Coronary artery (tissue), 2 donors: ENCODE measurements at regions not wholly inside any gene's neighbourhood (a gene's known extent, or its start where the extent isn't known, plus 50 kb on each side); places are given as distances from the start of the nearest gene placed in this dataset.

Experiments used
- DNase-seq: peaks from one replicate; pipeline ENCODE4 v3.0.0-alpha.2; 2017; ENCODE audit warnings: low spot score
- H3K27ac ChIP-seq, 2 donors: fragments of 200-600 bp; sonication (generic); one replicate each; pipeline ENCODE4 v1.5.1; 2016 to 2019
- H3K4me3 ChIP-seq: fragments of 200-600 bp; sonication (generic); 2 replicates; pipeline ENCODE4 v1.5.1; 2016; ENCODE audit warnings: mild to moderate bottlenecking, moderate library complexity
- TF ChIP-seq, protein P1 (sequence below): fragments of 200-600 bp; sonication (generic); IDR thresholded peaks from one replicate; pipeline ENCODE4 v1.5.1; 2019; ENCODE audit warnings: antibody characterized with exemption

DNA sequence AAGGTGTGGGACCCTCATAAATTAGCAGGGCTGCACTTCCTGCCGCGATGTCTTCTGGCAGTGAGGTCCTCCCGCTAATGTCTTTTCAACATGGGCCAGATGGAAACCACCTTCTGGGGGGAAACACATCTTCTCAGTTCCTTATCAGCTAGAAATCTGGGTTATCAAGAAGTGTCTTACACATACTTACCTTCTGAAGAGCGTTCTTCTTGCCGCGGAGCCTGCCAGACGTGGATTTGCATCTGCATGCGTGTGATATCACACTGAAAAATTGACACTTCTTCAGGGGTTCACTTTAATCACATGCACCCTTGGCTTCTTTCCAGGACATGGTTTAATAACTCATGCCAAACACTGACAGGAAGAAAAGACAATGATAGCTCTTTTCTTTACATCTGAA is 163.5 kb upstream of the SOX11 start:
- no peak overlapping the region for H3K27ac ChIP-seq
- DNase-seq: no peak

DNA sequence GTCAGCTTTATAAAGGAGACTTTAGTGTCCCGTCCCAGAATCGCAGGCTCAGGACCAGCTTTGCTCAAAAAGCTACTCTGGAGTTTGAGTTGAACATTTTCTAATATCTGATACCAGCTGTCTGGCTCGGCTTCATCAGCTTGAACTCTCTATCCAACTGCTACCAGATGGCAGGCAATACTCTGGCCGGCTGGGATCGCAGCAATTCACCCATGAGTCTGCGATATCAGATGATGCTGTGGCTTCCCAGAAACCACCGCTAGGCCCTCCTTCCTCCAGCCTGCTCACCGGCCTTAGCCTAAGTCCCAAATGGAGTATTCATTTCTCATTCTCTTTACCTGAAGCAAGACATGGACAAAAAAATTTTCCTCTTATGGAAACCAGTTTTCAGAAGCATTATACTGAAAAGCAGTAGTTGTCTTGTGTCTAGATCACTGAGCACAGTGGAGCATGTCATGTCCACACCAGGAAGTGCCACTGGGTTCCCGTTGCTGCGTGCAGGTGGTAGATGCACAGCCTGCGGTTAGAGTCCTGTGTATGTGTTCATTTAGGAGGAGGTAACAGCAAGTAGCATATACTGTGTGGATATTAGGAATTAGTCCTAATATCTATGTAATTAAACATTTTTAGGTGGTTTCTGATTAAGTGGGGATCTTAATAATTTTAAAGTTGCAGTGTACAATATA is 162.0 kb upstream of the SOX11 start:
- no peak overlapping the region for H3K4me3 ChIP-seq
- TF ChIP-seq, protein P1, sequence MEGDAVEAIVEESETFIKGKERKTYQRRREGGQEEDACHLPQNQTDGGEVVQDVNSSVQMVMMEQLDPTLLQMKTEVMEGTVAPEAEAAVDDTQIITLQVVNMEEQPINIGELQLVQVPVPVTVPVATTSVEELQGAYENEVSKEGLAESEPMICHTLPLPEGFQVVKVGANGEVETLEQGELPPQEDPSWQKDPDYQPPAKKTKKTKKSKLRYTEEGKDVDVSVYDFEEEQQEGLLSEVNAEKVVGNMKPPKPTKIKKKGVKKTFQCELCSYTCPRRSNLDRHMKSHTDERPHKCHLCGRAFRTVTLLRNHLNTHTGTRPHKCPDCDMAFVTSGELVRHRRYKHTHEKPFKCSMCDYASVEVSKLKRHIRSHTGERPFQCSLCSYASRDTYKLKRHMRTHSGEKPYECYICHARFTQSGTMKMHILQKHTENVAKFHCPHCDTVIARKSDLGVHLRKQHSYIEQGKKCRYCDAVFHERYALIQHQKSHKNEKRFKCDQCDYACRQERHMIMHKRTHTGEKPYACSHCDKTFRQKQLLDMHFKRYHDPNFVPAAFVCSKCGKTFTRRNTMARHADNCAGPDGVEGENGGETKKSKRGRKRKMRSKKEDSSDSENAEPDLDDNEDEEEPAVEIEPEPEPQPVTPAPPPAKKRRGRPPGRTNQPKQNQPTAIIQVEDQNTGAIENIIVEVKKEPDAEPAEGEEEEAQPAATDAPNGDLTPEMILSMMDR: no peak
- no peak overlapping the region for H3K27ac ChIP-seq
- DNase-seq: no peak

More for the DNA sequence above, 163.5 kb upstream of the SOX11 start:
- H3K4me3 ChIP-seq: no peak overlapping the region
- TF ChIP-seq, protein P1: no peak

DNA sequence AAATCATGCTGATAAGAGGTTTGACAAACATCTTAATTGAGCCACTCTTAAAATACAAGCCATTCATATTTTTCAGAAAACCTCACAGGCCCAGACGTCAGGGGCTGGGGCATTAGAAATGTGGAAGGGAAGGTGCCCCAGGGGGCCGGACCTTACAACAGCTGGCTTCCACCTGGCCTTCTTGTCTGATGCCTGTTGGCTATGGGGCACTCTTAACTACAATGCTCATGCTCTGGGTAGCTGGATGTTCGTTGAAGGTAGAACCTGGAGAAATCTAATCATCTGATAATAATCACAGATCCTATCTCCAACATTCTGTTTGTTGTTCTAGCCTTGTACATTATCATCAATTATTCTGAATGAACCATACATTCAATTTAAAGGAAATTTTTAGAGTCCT is 156.9 kb upstream of the SOX11 start:
- Histone ChIP-seq H3K27ac (no peak overlapping the region), H3K4me3 (no peak overlapping the region)
- TF ChIP-seq, protein P1: no peak
- DNase-seq: no peak

DNA sequence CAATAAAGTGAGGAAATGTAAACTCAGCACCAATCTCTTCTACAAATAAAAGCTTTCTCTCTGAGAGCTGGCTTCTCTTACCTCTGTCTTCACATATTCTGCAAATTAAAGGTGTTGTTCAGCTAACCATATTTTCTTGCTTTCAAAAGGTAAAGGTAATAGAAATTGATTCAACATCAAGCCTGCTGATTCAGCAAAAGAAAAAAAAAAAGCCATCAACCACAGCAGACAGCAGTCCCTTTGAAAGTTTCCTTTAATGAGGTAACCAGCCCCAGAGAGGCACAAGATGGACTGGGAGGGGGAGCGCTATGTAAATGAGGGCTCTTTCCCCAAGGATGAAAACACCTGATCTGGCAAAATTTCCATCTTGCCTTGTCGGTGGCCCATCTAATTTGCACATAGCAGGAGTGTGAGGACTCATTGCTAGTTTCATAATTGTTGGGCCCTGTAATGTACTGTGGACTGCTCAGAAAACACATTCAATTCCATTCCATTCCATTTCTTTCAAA is 154.9 kb upstream of the SOX11 start:
- Histone ChIP-seq H3K4me3 (no peak overlapping the region), H3K27ac (no peak overlapping the region)
- TF ChIP-seq, protein P1: no peak
- no peak for DNase-seq

DNA sequence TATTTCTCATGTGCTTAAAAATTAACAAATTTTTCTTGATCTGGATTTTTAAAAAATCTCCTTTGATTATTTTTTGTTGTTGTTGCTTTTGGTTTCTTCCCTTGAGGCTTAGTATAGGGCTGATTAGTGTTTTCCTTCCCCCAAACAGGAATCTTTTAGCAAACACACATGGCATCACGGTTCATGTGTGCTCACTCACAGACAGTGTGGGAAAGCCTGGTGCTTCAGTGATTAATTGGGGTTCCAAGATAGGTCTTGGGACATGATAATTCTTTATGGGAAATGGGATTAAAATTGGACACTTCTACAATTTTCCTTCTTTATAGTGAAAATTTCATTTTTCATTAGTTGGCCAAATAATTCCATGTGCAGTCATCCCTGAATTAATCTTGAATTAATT is 153.9 kb upstream of the SOX11 start:
- Histone ChIP-seq H3K27ac (no peak overlapping the region), H3K4me3 (no peak overlapping the region)
- DNase-seq: no peak
- TF ChIP-seq, protein P1: no peak

DNA sequence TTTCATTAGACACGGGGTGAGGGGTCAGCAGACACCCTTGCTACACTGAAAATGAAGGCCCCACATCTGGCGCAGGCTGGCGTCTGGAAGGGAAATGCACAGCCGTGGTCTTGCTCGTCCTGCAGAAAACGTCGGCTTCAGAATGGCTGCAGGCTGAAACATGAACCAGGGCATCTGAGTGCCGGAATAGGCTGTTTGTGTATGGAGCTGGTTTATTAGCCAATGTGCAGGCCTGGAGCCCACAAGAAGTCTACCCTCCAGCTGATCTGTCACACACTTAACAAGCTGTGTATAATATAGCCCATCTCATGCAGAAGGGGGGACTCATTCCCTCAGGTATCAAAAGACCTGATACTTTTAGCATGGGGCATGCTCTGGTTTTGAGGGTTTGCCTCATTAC is 153.4 kb upstream of the SOX11 start:
- H3K27ac ChIP-seq: no peak overlapping the region
- TF ChIP-seq, protein P1: no peak
- no peak for DNase-seq
- H3K4me3 ChIP-seq: no peak overlapping the region
